Keratinocyte (primary cell): ENCODE measurements at regions not wholly inside any gene's neighbourhood (a gene's known extent, or its start where the extent isn't known, plus 50 kb on each side); places are given as distances from the start of the nearest gene placed in this dataset.

Experiments used
- EZH2 ChIP-seq: IDR thresholded peaks from one replicate; pipeline ENCODE4 v1.6.1; 2012; ENCODE audit warnings: inconsistent platforms, mild to moderate bottlenecking, low read length, moderate library complexity
- TF ChIP-seq, protein P1 (sequence below), 3 experiments: IDR thresholded peaks in 1 of 3; conservative IDR thresholded peaks in 1 of 3; optimal IDR thresholded peaks in 1 of 3; 2 replicates in 2 of 3; 3 replicates in 1 of 3; pipeline versions ENCODE3 to v1.5.1; 2011; ENCODE audit warnings: low read length in 3 of 3, mild to moderate bottlenecking in 3 of 3, moderate library complexity in 2 of 3, control low read depth in 1 of 3, inconsistent platforms in 1 of 3; ENCODE audit not compliant: insufficient read depth in 2 of 3; ENCODE audit errors: extremely low read depth in 1 of 3

DNA sequence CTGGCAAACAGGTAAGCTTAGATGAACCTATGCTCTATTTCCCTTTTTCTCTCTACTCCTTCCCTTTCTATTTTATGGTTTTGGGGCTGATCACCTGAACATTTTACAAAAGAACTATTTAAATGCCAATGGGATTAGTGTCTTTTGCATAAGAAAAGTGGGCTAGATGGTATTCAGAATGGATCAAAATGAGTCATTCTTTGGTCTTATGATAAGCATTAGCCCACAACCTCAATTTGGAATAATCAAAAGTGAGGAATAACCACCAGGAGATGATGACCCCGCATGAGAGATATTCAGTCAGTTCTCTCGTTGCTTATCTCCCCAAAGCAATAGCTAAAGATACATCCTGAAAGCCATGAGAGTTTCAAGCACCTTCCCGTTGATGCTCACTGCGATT is 399.0 kb upstream of the CADM1 start:
- TF ChIP-seq, protein P1, sequence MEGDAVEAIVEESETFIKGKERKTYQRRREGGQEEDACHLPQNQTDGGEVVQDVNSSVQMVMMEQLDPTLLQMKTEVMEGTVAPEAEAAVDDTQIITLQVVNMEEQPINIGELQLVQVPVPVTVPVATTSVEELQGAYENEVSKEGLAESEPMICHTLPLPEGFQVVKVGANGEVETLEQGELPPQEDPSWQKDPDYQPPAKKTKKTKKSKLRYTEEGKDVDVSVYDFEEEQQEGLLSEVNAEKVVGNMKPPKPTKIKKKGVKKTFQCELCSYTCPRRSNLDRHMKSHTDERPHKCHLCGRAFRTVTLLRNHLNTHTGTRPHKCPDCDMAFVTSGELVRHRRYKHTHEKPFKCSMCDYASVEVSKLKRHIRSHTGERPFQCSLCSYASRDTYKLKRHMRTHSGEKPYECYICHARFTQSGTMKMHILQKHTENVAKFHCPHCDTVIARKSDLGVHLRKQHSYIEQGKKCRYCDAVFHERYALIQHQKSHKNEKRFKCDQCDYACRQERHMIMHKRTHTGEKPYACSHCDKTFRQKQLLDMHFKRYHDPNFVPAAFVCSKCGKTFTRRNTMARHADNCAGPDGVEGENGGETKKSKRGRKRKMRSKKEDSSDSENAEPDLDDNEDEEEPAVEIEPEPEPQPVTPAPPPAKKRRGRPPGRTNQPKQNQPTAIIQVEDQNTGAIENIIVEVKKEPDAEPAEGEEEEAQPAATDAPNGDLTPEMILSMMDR (optimal IDR thresholded peaks at IDR 0.05 in 1 of 3, IDR thresholded peaks at IDR 0.05 in 1 of 3, conservative IDR thresholded peaks at IDR 0.05 in 1 of 3; ENCODE audit: extremely low read depth in 1 of 3, insufficient read depth in 2 of 3, low read length in 3 of 3) = no peak
- no peak for TF ChIP-seq EZH2
